GM20000 (cell line): ENCODE measurements at regions not wholly inside any gene's neighbourhood (a gene's known extent, or its start where the extent isn't known, plus 50 kb on each side); places are given as distances from the start of the nearest gene placed in this dataset.

Source experiments
- DNase-seq: peaks from one replicate; pipeline ENCODE4 v3.0.0; 2012; ENCODE audit warnings: low spot score
- CTCF ChIP-seq: IDR thresholded peaks from 2 replicates; pipeline ENCODE4 v1.5.1; 2012; ENCODE audit warnings: mild to moderate bottlenecking, control low read depth; ENCODE audit errors: extremely low read depth, missing control alignments

GRCh38 chr1:3983181-3983580 lies 83.1 kb upstream of the C1orf174 start:
- TF ChIP-seq CTCF: no peak
- DNase-seq: no peak

GRCh38 chr1:3984586-3984985 lies 84.5 kb upstream of the C1orf174 start:
- TF ChIP-seq CTCF: no peak
- no peak for DNase-seq

- TF ChIP-seq CTCF: no peak
- DNase-seq: no peak
Measured at GRCh38 chr1:3986686-3987218, 86.7 kb upstream of the C1orf174 start.

- DNase-seq: no peak
- TF ChIP-seq CTCF: no peak
Measured at GRCh38 chr1:3987669-3988235, 87.7 kb upstream of the C1orf174 start.

GRCh38 chr1:3988431-3988830 lies 88.4 kb upstream of the C1orf174 start:
- no peak for DNase-seq
- TF ChIP-seq CTCF: no peak

- TF ChIP-seq CTCF: no peak
- no peak for DNase-seq
Measured at GRCh38 chr1:3989465-3989864, 89.4 kb upstream of the C1orf174 start.

GRCh38 chr1:3992103-3992556 lies 92.1 kb upstream of the C1orf174 start:
- DNase-seq: no peak
- no peak for TF ChIP-seq CTCF
